Astrocyte (in vitro differentiated cells and primary cell): ENCODE measurements at regions not wholly inside any gene's neighbourhood (a gene's known extent, or its start where the extent isn't known, plus 50 kb on each side); places are given as distances from the start of the nearest gene placed in this dataset.

Experiments used
- DNase-seq: peaks from one replicate; pipeline ENCODE4 v3.0.0-alpha.2; 2010; ENCODE audit warnings: low read depth
- FAIRE-seq: peaks from 2 replicates; lab custom pipeline; 2011; peaks lifted over from hg19 to GRCh38; lab: Jason Lieb, UNC
- H2AFZ ChIP-seq: 2 replicates; pipeline ENCODE4 v1.6.0; 2012; ENCODE audit warnings: low read depth, low read length, inconsistent platforms
- H3K27ac ChIP-seq: 2 replicates; pipeline ENCODE4 v1.5.1; 2011; ENCODE audit warnings: low read depth, low read length, inconsistent platforms
- H3K27me3 ChIP-seq: 2 replicates; pipeline ENCODE4 v1.6.0; 2011; ENCODE audit warnings: low read length, inconsistent platforms; ENCODE audit not compliant: insufficient read depth
- H3K36me3 ChIP-seq: 2 replicates; pipeline ENCODE4 v1.5.1; 2011; ENCODE audit warnings: low read length, inconsistent platforms; ENCODE audit not compliant: insufficient read depth
- H3K4me1 ChIP-seq: 2 replicates; pipeline ENCODE4 v1.5.1; 2011; ENCODE audit warnings: low read length, inconsistent platforms; ENCODE audit not compliant: insufficient read depth
- H3K4me2 ChIP-seq: 2 replicates; pipeline ENCODE4 v1.6.0; 2012; ENCODE audit warnings: low read length, inconsistent platforms
- H3K4me3 ChIP-seq: 2 replicates; pipeline ENCODE4 v1.5.1; 2011; ENCODE audit warnings: low read depth, mild to moderate bottlenecking, low read length, inconsistent platforms; ENCODE audit not compliant: insufficient read depth
- H3K79me2 ChIP-seq: 2 replicates; pipeline ENCODE4 v1.6.0; 2012; ENCODE audit warnings: mild to moderate bottlenecking, low read length, inconsistent platforms; ENCODE audit not compliant: insufficient read depth
- H3K9ac ChIP-seq: 2 replicates; pipeline ENCODE4 v1.6.0; 2012; ENCODE audit warnings: mild to moderate bottlenecking, low read length, inconsistent platforms
- H3K9me3 ChIP-seq: 2 replicates; pipeline ENCODE4 v1.5.1; 2012; ENCODE audit warnings: low read depth, mild to moderate bottlenecking, low read length, inconsistent platforms; ENCODE audit not compliant: insufficient read depth
- H4K20me1 ChIP-seq: 2 replicates; pipeline ENCODE4 v1.6.0; 2012; ENCODE audit warnings: low read length, inconsistent platforms; ENCODE audit not compliant: insufficient read depth
- H3K27ac Mint-ChIP-seq: one replicate; pipeline ENCODE4 v1.8.0; 2021; ENCODE audit warnings: mild to moderate bottlenecking, mixed read lengths; ENCODE audit not compliant: unreplicated experiment
- H3K27me3 Mint-ChIP-seq: one replicate; pipeline ENCODE4 v1.8.0; 2021; ENCODE audit warnings: low read depth, mixed read lengths; ENCODE audit not compliant: unreplicated experiment
- H3K36me3 Mint-ChIP-seq: one replicate; pipeline ENCODE4 v1.8.0; 2021; ENCODE audit warnings: low read depth, mixed read lengths; ENCODE audit not compliant: unreplicated experiment
- H3K4me1 Mint-ChIP-seq: one replicate; pipeline ENCODE4 v1.8.0; 2021; ENCODE audit warnings: low read depth, mixed read lengths; ENCODE audit not compliant: unreplicated experiment
- H3K4me3 Mint-ChIP-seq: one replicate; pipeline ENCODE4 v1.8.0; 2021; ENCODE audit warnings: mild to moderate bottlenecking, moderate library complexity, mixed read lengths; ENCODE audit not compliant: unreplicated experiment
- H3K9me3 Mint-ChIP-seq: one replicate; pipeline ENCODE4 v1.8.0; 2021; ENCODE audit warnings: mild to moderate bottlenecking, mixed read lengths; ENCODE audit not compliant: unreplicated experiment
- CTCF ChIP-seq: IDR thresholded peaks from 2 replicates; pipeline ENCODE4 v1.5.1; 2011; ENCODE audit warnings: low read depth, mild to moderate bottlenecking, inconsistent platforms, low read length, moderate library complexity; ENCODE audit not compliant: insufficient read depth
- EZH2 ChIP-seq: IDR thresholded peaks from 2 replicates; pipeline ENCODE4 v1.6.1; 2012; ENCODE audit warnings: mild to moderate bottlenecking, low read length, inconsistent platforms; ENCODE audit not compliant: insufficient read depth

GRCh38 chr17:63267846-63268245, 178.3 kb downstream of the CYB561 start:
- Mint-ChIP-seq H3K4me1 (peaks cover 13% of the 10 kb centered on the region), H3K4me3 (no peak overlapping the region), H3K36me3 (peaks cover 4% of the 10 kb centered on the region), H3K9me3 (no peaks in the 10 kb centered on the region), H3K27me3 (no peaks in the 10 kb centered on the region), H3K27ac (no peak overlapping the region)
- DNase-seq (no peak), FAIRE-seq (no peak)
- Histone ChIP-seq H4K20me1 (peaks cover 10% of the 10 kb centered on the region), H3K4me1 (no peaks in the 10 kb centered on the region), H3K4me2 (no peak overlapping the region), H2AFZ (no peak overlapping the region), H3K36me3 (peaks cover 20% of the 10 kb centered on the region), H3K4me3 (no peak overlapping the region), H3K27me3 (no peaks in the 10 kb centered on the region), H3K9ac (no peak overlapping the region), H3K79me2 (peaks cover 15% of the 10 kb centered on the region), H3K27ac (no peak overlapping the region), H3K9me3 (no peaks in the 10 kb centered on the region)
- TF ChIP-seq EZH2 (no peak), CTCF (no peak)

GRCh38 chr17:63268827-63269226, 177.3 kb downstream of the CYB561 start:
- no peak for DNase-seq
- TF ChIP-seq CTCF (no peak), EZH2 (no peak)
- peaks cover 18% of the 10 kb centered on the region for H3K4me1 Mint-ChIP-seq
- H3K27ac Mint-ChIP-seq, result no peak overlapping the region
- peaks cover 20% of the 10 kb centered on the region for H3K36me3 ChIP-seq
- FAIRE-seq, result no peak
- no peaks in the 10 kb centered on the region for H3K9me3 ChIP-seq
- peaks cover 4% of the 10 kb centered on the region for H3K36me3 Mint-ChIP-seq
- peaks cover 3% of the 10 kb centered on the region for H3K4me1 ChIP-seq
- peaks cover 8% of the 10 kb centered on the region for H4K20me1 ChIP-seq
- no peak overlapping the region for H2AFZ ChIP-seq
- no peak overlapping the region for H3K27ac ChIP-seq
- peaks cover 22% of the 10 kb centered on the region for H3K79me2 ChIP-seq
- no peaks in the 10 kb centered on the region for H3K9me3 Mint-ChIP-seq
- H3K4me2 ChIP-seq, result no peak overlapping the region
- H3K4me3 Mint-ChIP-seq, result no peak overlapping the region
- H3K27me3 ChIP-seq, result no peaks in the 10 kb centered on the region
- H3K9ac ChIP-seq, result no peak overlapping the region
- H3K4me3 ChIP-seq, result no peak overlapping the region
- H3K27me3 Mint-ChIP-seq, result no peaks in the 10 kb centered on the region

GRCh38 chr17:63270610-63271009, 175.5 kb downstream of the CYB561 start:
- peaks cover 20% of the 10 kb centered on the region for H3K36me3 ChIP-seq
- H3K36me3 Mint-ChIP-seq, result peaks cover 4% of the 10 kb centered on the region
- TF ChIP-seq CTCF, result no peak
- no peak for TF ChIP-seq EZH2
- H3K9me3 ChIP-seq, result no peaks in the 10 kb centered on the region
- H3K9ac ChIP-seq, result no peak overlapping the region
- H3K4me3 Mint-ChIP-seq, result no peak overlapping the region
- DNase-seq, result no peak
- H2AFZ ChIP-seq, result no peak overlapping the region
- peaks cover 17% of the 10 kb centered on the region for H3K79me2 ChIP-seq
- H3K4me3 ChIP-seq, result no peak overlapping the region
- no peaks in the 10 kb centered on the region for H3K9me3 Mint-ChIP-seq
- H4K20me1 ChIP-seq, result no peaks in the 10 kb centered on the region
- no peak overlapping the region for H3K4me2 ChIP-seq
- H3K4me1 ChIP-seq, result peaks cover 15% of the 10 kb centered on the region
- FAIRE-seq, result no peak
- H3K27ac ChIP-seq, result no peak overlapping the region
- no peaks in the 10 kb centered on the region for H3K27me3 ChIP-seq
- H3K27ac Mint-ChIP-seq, result peak overlapping the region; percentile 35
- H3K4me1 Mint-ChIP-seq, result peaks cover 26% of the 10 kb centered on the region
- no peaks in the 10 kb centered on the region for H3K27me3 Mint-ChIP-seq
